ENCODE measurements at regions not wholly inside any gene's neighbourhood (a gene's known extent, or its start where the extent isn't known, plus 50 kb on each side); places are given as distances from the start of the nearest gene placed in this dataset.
A peak's percentile ranks its signal among the peaks of the same experiment; 100 is the strongest.

GRCh38 chrX:34279866-34280560 lies 147.9 kb upstream of the FAM47A start:
- H2AFZ ChIP-seq: no peak overlapping the region
- H3K79me2 ChIP-seq: no peaks in the 10 kb centered on the region
- H3K9me2 ChIP-seq (replicated peaks; ENCODE audit: insufficient read depth): no peaks in the 10 kb centered on the region
- WGBS (ENCODE audit: low lambda C conversion rate, missing lambda C conversion rate): 76% methylated on average over 5 of the region's 5 CpGs
- no peak for TF ChIP-seq CTCF (IDR thresholded peaks at IDR 0.05; ENCODE audit: poor library complexity)
- no peak for TF ChIP-seq EZH2 (IDR thresholded peaks at IDR 0.05; ENCODE audit: borderline replicate concordance)
- TF ChIP-seq EZH2phosphoT487 (IDR thresholded peaks at IDR 0.05; ENCODE audit: low read depth, severe bottlenecking, unreplicated experiment): no peak
- H3K4me1 ChIP-seq (ENCODE audit: insufficient read depth): no peaks in the 10 kb centered on the region
- DNase-seq (ENCODE audit: low spot score): no peak
- H3K27me3 ChIP-seq: no peaks in the 10 kb centered on the region
- no peaks in the 10 kb centered on the region for H3K9me3 ChIP-seq (ENCODE audit: low read depth)
- H3K36me3 ChIP-seq (replicated peaks; ENCODE audit: insufficient read depth, low read depth): no peaks in the 10 kb centered on the region
- H3K4me3 ChIP-seq: no peak overlapping the region
- H3K4me2 ChIP-seq: no peak overlapping the region
- H4K20me1 ChIP-seq (ENCODE audit: insufficient read depth, poor library complexity, severe bottlenecking): no peaks in the 10 kb centered on the region
- no peak overlapping the region for H3K27ac ChIP-seq

GRCh38 chrX:34275699-34276098 lies 143.6 kb upstream of the FAM47A start:
- Histone ChIP-seq H4K20me1 (ENCODE audit: insufficient read depth, poor library complexity, severe bottlenecking) (no peaks in the 10 kb centered on the region), H2AFZ (no peak overlapping the region), H3K27ac (no peak overlapping the region), H3K79me2 (no peaks in the 10 kb centered on the region), H3K9me3 (ENCODE audit: low read depth) (no peaks in the 10 kb centered on the region), H3K9me2 (replicated peaks; ENCODE audit: insufficient read depth) (no peaks in the 10 kb centered on the region), H3K4me2 (no peak overlapping the region), H3K27me3 (no peaks in the 10 kb centered on the region), H3K4me1 (ENCODE audit: insufficient read depth) (no peaks in the 10 kb centered on the region), H3K4me3 (no peak overlapping the region), H3K36me3 (replicated peaks; ENCODE audit: insufficient read depth, low read depth) (no peaks in the 10 kb centered on the region)
- peak; percentile 24 for DNase-seq (ENCODE audit: low spot score)
- WGBS (ENCODE audit: low lambda C conversion rate, missing lambda C conversion rate): 0% methylated on average over 1 of the region's 1 CpG
- TF ChIP-seq CTCF (IDR thresholded peaks at IDR 0.05; ENCODE audit: poor library complexity) (peak; percentile 75), EZH2phosphoT487 (IDR thresholded peaks at IDR 0.05; ENCODE audit: low read depth, severe bottlenecking, unreplicated experiment) (no peak), EZH2 (IDR thresholded peaks at IDR 0.05; ENCODE audit: borderline replicate concordance) (no peak)

GRCh38 chrX:34270434-34270833 lies 138.3 kb upstream of the FAM47A start:
- H3K4me2 ChIP-seq: no peak overlapping the region
- 92% methylated on average over 2 of the region's 2 CpGs for WGBS (ENCODE audit: low lambda C conversion rate, missing lambda C conversion rate)
- H4K20me1 ChIP-seq (ENCODE audit: insufficient read depth, poor library complexity, severe bottlenecking): no peaks in the 10 kb centered on the region
- H3K4me1 ChIP-seq (ENCODE audit: insufficient read depth): no peaks in the 10 kb centered on the region
- DNase-seq (ENCODE audit: low spot score): no peak
- TF ChIP-seq CTCF (IDR thresholded peaks at IDR 0.05; ENCODE audit: poor library complexity) (no peak), EZH2 (IDR thresholded peaks at IDR 0.05; ENCODE audit: borderline replicate concordance) (no peak), EZH2phosphoT487 (IDR thresholded peaks at IDR 0.05; ENCODE audit: low read depth, severe bottlenecking, unreplicated experiment) (no peak)
- no peaks in the 10 kb centered on the region for H3K79me2 ChIP-seq
- H3K9me3 ChIP-seq (ENCODE audit: low read depth): no peaks in the 10 kb centered on the region
- H3K4me3 ChIP-seq: no peak overlapping the region
- H3K9me2 ChIP-seq (replicated peaks; ENCODE audit: insufficient read depth): no peaks in the 10 kb centered on the region
- H3K27ac ChIP-seq: no peak overlapping the region
- no peaks in the 10 kb centered on the region for H3K36me3 ChIP-seq (replicated peaks; ENCODE audit: insufficient read depth, low read depth)
- H2AFZ ChIP-seq: no peak overlapping the region
- H3K27me3 ChIP-seq: no peaks in the 10 kb centered on the region

Data from hepatocyte (in vitro differentiated cells).